ENCODE measurements at regions not wholly inside any gene's neighbourhood (a gene's known extent, or its start where the extent isn't known, plus 50 kb on each side); places are given as distances from the start of the nearest gene placed in this dataset.
"Not testable (repeated sequence)": the region's sequence is repeated elsewhere in the genome, so short reads cannot be mapped to it uniquely, and the experiment has no call there.

- in situ Hi-C loops (cut with MboI; ENCODE audit: low sequenced_read_pairs) = not testable (repeated sequence)
Observed at GRCh38 chr14:106401316-106401715, 874.9 kb downstream of the TMEM121 start.

GRCh38 chr14:106410229-106410628, 883.8 kb downstream of the TMEM121 start:
- in situ Hi-C loops (cut with MboI; ENCODE audit: low sequenced_read_pairs) = not testable (repeated sequence)

GRCh38 chr14:106414464-106414863, 888.1 kb downstream of the TMEM121 start:
- in situ Hi-C loops (cut with MboI; ENCODE audit: low sequenced_read_pairs) = no loop called here

- in situ Hi-C loops (cut with MboI; ENCODE audit: low sequenced_read_pairs) = no loop called here
Observed at GRCh38 chr14:106417224-106418049, 891.1 kb downstream of the TMEM121 start.

- in situ Hi-C loops (cut with MboI; ENCODE audit: low sequenced_read_pairs) = no loop called here
Observed at GRCh38 chr14:106419376-106419965, 893.1 kb downstream of the TMEM121 start.

- in situ Hi-C loops (cut with MboI; ENCODE audit: low sequenced_read_pairs) = not testable (repeated sequence)
Observed at GRCh38 chr14:106421431-106422033, 895.1 kb downstream of the TMEM121 start.

- in situ Hi-C loops (cut with MboI; ENCODE audit: low sequenced_read_pairs) = no loop called here
Observed at GRCh38 chr14:106422066-106422465, 895.7 kb downstream of the TMEM121 start.

GRCh38 chr14:106425150-106425549, 898.8 kb downstream of the TMEM121 start:
- in situ Hi-C loops (cut with MboI; ENCODE audit: low sequenced_read_pairs) = not testable (repeated sequence)

- in situ Hi-C loops (cut with MboI; ENCODE audit: low sequenced_read_pairs) = no loop called here
Observed at GRCh38 chr14:106436310-106436905, 910.0 kb downstream of the TMEM121 start.

GRCh38 chr14:106442857-106443256, 916.5 kb downstream of the TMEM121 start:
- in situ Hi-C loops (cut with MboI; ENCODE audit: low sequenced_read_pairs) = no loop called here

- in situ Hi-C loops (cut with MboI; ENCODE audit: low sequenced_read_pairs) = no loop called here
Observed at GRCh38 chr14:106455026-106455425, 928.6 kb downstream of the TMEM121 start.

- in situ Hi-C loops (cut with MboI; ENCODE audit: low sequenced_read_pairs) = no loop called here
Observed at GRCh38 chr14:106459971-106460730, 933.8 kb downstream of the TMEM121 start.

- in situ Hi-C loops (cut with MboI; ENCODE audit: low sequenced_read_pairs) = no loop called here
Observed at GRCh38 chr14:106460916-106461315, 934.5 kb downstream of the TMEM121 start.

GRCh38 chr14:106466483-106466882, 940.1 kb downstream of the TMEM121 start:
- in situ Hi-C loops (cut with MboI; ENCODE audit: low sequenced_read_pairs) = not testable (repeated sequence)

- in situ Hi-C loops (cut with MboI; ENCODE audit: low sequenced_read_pairs) = not testable (repeated sequence)
Observed at GRCh38 chr14:106468869-106469268, 942.5 kb downstream of the TMEM121 start.

GRCh38 chr14:106470028-106470427, 943.6 kb downstream of the TMEM121 start:
- in situ Hi-C loops (cut with MboI; ENCODE audit: low sequenced_read_pairs) = not testable (repeated sequence)

- in situ Hi-C loops (cut with MboI; ENCODE audit: low sequenced_read_pairs) = not testable (repeated sequence)
Observed at GRCh38 chr14:106474261-106475028, 948.1 kb downstream of the TMEM121 start.

- in situ Hi-C loops (cut with MboI; ENCODE audit: low sequenced_read_pairs) = not testable (repeated sequence)
Observed at GRCh38 chr14:106475214-106475613, 948.8 kb downstream of the TMEM121 start.

GRCh38 chr14:106477600-106477999, 951.2 kb downstream of the TMEM121 start:
- in situ Hi-C loops (cut with MboI; ENCODE audit: low sequenced_read_pairs) = not testable (repeated sequence)

GRCh38 chr14:106480287-106480686, 953.9 kb downstream of the TMEM121 start:
- in situ Hi-C loops (cut with MboI; ENCODE audit: low sequenced_read_pairs) = not testable (repeated sequence)
